GM12874 (cell line): ENCODE measurements at regions not wholly inside any gene's neighbourhood (a gene's known extent, or its start where the extent isn't known, plus 50 kb on each side); places are given as distances from the start of the nearest gene placed in this dataset.

Experiments
- TF ChIP-seq, protein P1 (sequence below): IDR thresholded peaks from 2 replicates; pipeline ENCODE4 v1.5.1; 2011; ENCODE audit warnings: low read depth, mild to moderate bottlenecking, control low read depth, low read length, moderate library complexity; ENCODE audit not compliant: insufficient read depth

DNA sequence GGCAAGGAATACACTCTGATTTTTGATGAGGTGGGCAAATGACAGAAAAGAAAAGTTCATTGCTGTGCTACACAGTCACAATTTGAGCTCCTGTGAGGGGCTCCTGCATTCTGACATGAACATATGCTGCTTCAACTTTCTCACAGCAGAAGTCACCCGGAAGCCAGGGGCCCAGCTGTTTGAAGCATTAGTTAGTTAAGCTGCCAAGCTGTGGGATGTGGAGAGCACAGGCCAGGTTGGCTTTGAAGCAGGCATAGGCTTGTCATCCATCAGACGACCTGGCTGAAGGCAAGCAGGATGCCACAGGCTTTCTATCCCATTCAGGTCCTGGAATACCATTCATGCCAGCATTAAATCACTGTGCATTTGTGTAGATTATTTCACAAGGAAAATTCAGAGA, 63.1 kb downstream of the MTNR1B start:
- TF ChIP-seq, protein P1, sequence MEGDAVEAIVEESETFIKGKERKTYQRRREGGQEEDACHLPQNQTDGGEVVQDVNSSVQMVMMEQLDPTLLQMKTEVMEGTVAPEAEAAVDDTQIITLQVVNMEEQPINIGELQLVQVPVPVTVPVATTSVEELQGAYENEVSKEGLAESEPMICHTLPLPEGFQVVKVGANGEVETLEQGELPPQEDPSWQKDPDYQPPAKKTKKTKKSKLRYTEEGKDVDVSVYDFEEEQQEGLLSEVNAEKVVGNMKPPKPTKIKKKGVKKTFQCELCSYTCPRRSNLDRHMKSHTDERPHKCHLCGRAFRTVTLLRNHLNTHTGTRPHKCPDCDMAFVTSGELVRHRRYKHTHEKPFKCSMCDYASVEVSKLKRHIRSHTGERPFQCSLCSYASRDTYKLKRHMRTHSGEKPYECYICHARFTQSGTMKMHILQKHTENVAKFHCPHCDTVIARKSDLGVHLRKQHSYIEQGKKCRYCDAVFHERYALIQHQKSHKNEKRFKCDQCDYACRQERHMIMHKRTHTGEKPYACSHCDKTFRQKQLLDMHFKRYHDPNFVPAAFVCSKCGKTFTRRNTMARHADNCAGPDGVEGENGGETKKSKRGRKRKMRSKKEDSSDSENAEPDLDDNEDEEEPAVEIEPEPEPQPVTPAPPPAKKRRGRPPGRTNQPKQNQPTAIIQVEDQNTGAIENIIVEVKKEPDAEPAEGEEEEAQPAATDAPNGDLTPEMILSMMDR = no peak

DNA sequence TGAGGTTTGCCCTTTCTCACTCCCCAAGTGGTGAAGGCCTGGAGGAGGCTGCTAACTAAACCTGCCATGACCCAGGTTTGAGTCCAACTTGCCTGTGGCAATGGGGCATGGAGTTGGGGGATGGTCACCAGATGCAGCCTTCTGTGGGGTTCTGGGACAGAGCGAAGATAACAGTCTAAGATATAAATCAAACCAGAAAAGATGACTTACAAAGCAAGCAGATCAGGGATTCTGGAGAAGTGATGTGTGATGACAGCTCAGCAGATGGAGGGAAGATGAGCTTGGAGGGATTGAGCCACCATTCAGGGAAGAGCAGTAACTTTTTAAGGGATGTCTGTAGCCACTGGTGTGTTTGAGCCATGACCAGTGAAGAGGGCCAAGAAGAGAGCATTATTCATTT, 63.6 kb downstream of the MTNR1B start:
- TF ChIP-seq, protein P1 = no peak

DNA sequence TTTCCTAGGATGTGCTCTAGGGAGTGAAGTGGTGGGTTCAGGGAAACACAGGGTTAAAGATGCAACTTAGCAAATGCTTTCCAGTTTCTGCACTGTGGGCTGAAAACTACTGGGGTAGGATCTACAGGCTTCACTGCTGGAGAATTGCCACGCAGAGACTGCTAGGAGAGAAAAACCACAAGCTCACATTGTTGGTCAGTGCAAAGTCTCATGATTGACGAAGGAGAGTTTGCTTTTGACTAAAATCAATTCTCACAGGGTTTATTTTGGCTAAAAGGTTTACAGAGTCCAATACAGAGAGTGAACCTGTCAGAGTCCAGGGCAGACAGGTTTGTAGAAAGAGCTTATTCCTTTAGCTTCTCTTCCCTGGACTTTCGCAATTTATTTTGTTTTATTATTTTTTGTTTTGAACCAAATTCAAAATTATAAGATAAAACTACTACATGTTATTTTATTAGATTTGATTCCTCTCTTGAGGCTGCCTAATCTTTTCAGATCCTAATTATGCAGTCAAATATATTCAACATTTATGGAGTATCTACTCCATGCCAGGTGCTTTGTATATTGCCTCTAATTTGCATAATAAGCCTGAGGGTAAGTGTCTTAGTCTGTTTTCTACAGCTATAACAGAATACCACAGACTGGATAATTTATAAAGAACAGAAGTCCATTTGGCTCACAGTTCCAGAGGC, 64.7 kb downstream of the MTNR1B start:
- TF ChIP-seq, protein P1 = no peak

DNA sequence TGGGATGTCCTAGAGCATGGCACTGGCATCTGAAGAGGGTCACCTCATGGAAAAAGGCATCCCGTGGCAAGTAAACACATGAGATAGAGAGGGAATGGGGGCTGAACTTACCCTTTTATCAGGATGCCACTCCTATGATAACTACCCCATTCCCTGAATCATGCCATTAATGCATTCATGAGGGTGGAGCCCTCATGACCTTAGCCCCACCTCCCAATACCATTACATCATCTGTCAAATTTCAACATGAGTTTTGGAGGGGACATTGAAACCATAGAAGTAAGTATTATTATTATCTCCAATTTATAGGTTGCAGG, 65.2 kb downstream of the MTNR1B start:
- TF ChIP-seq, protein P1 = no peak

DNA sequence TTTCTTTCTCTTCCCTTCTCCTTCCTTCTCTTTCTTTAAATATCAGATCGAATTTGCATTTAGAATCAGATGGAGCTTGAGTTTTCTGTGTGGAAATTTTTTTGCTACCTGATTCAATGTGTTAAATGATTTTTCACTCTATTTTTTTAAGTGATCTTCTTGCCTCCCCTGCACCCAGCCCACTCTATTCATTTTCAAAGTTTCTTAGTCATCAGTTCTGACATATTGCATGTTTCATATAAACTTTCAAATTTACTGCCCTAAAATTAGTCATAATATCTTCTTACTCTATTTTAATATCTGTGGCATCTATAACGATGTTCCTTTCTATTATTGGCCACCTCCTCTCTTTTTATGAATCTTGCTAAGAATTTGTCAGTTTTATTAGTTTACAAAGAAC, 69.1 kb downstream of the MTNR1B start:
- TF ChIP-seq, protein P1 = no peak

DNA sequence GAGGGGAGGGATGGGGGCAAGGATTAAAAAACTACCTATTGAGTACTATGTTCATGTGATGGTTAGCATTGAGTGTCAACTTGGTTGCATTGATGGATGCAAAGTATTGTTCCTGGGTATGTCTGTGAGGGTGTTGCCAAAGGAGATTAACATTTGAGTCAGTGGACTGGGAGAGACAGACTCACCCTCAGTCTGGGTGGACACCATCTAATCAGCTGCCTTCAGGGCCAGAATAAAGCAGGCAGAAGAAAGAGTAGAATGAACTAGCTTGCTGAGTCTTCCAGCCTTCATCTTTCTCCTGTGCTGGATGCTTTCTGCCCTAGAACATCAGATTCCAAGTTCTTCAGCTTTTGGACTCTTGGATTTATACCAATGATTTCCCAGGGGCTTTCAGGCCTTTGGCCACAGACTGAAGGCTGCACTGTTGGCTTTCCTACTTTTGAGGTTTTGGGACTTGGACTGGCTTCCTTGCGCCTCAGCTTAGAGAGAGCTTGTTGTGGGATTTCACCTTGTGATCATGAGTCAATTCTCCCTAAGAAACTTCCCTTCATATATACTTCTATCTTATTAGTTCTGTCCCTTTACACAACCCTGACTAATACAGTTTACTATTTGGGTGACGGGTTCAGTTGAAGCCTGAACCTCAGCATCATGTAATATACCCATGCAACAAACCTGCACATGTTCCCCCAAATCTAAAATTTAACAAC, 70.2 kb downstream of the MTNR1B start:
- TF ChIP-seq, protein P1 = no peak

DNA sequence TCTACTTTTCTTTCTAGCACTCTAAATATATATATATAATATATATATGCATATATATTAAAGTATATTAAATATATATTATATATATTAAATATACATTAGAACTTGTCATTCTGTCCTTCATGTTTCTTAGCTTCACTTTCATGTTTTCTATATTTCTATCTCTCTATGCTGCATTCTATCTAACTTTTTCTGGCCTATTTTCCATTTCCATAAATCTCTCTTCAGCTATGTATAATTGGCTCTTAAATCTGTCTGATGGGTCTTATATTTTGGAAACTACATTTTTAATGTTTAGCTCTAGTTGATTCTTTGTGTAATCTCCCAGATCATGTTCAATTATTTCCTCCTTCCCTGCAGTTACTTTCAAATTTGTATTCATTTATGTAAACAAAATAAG, 72.2 kb downstream of the MTNR1B start:
- TF ChIP-seq, protein P1 = no peak
